Activated CD4-positive, alpha-beta T cell treated with anti-CD3 and anti-CD28 coated beads, Interleukin-10, Interleukin-2, amounts not matched to agents 100 ng/mL and 50 ng/mL, durations not matched to agents 16 hours and 8 hours (primary cell): ENCODE measurements at regions not wholly inside any gene's neighbourhood (a gene's known extent, or its start where the extent isn't known, plus 50 kb on each side); places are given as distances from the start of the nearest gene placed in this dataset.

Source experiments
- DNase-seq: peaks from one replicate; pipeline ENCODE4 v3.0.0-alpha.2; 2020

GRCh38 chr9:73470766-73471165, 319.1 kb downstream of the ANXA1 start:
- no peak for DNase-seq

- DNase-seq: no peak
Measured at GRCh38 chr9:73474002-73474600, 322.4 kb downstream of the ANXA1 start.

- no peak for DNase-seq
Measured at GRCh38 chr9:73474625-73475024, 323.0 kb downstream of the ANXA1 start.

DNA sequence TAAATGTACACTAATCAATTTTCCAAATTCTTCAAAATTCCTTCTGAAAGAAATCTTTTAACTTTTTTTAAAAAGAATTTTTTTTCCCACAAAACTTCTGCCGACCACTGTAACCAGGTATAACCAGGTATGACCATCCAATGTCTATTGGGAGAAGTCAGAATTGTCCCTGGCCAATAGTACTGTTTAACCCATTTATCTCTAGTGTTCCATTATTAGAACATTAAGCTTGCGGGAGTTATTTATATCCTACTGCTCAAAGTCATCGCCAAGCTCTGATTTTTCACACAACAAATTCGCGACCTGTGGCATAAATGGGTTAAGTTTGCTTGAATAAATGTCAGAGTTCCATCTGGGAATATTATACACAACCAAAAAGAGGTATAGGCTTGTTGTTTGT, 343.2 kb downstream of the ANXA1 start:
- DNase-seq: no peak

DNA sequence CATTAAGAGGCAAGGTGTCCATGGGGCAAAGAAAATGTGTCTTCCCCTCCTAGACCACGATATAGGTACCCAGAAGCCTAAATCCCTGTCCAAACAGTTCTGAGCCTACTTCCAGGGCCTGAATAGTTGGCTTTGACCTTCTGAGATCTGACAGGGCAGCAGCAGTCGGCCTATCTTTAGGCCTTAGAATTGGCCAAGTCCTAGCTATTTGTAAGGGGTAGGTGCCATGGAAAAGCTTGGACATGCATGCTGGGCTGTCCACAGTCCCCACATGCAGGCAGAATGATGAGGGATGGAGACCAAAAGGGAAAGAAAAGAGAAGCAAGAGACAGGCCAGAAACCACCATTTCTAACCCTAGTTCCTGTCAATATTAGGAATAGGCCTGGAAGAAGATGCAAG, 346.1 kb downstream of the ANXA1 start:
- no peak for DNase-seq

DNA sequence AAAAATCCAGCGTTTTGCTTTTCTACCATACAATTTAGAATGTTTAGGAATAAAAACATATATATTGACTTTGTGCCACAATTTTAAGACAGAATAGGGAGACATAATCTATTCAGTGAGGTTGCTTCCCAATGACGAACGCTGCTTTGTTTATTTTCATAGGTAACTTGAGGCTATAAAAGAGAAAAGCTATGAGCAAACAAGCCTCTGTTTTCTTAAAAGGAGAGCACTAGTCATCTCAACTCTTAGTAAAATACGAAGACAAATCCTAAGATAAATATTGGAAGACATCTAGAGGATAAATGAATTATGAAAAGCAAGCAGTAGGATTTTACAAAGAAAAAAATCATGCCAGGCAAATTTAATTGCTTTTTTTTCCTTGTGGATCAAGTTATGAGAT, 363.6 kb downstream of the ANXA1 start:
- DNase-seq: no peak

DNA sequence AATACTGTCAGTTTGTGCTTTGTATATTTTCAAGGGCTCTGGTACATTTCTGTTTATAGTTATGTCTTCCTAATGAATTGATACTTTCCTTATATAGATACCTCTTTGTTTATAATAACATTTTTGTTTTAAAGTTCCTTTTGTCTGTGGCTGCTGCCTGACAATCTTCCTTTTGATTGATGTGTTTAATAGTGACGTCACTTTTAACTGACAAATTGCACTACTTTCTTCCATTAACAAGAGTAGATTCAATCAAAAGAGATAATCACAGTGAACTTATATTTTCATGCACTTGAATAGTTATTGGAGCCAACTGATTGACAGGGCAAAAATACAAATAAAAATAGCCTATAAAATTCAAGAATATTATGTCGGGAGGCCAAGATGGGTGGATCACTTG, 371.7 kb downstream of the ANXA1 start:
- no peak for DNase-seq

- DNase-seq: no peak
Measured at GRCh38 chr9:73525350-73525749, 373.7 kb downstream of the ANXA1 start.

- no peak for DNase-seq
Measured at GRCh38 chr9:73527521-73527920, 375.9 kb downstream of the ANXA1 start.

- no peak for DNase-seq
Measured at GRCh38 chr9:73528926-73529325, 377.3 kb downstream of the ANXA1 start.

DNA sequence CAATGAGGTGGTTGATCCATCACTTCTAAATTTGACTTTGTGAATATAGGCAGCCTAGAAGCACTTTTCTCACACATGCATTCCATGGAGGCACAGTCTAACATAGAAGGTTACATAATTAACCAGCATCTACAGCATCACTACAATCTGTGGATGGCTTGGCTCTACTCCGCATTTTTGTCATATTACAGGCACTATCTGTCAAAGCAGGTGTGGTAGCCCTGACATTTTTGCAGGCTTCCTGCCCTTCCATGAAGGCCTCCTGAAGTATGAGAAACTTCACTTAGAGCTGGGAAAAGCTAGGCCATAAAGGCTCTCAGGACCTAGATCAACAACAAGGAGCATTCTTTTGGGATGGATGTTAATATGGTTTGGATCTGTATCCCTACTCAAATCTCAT, 378.0 kb downstream of the ANXA1 start:
- DNase-seq: no peak

DNA sequence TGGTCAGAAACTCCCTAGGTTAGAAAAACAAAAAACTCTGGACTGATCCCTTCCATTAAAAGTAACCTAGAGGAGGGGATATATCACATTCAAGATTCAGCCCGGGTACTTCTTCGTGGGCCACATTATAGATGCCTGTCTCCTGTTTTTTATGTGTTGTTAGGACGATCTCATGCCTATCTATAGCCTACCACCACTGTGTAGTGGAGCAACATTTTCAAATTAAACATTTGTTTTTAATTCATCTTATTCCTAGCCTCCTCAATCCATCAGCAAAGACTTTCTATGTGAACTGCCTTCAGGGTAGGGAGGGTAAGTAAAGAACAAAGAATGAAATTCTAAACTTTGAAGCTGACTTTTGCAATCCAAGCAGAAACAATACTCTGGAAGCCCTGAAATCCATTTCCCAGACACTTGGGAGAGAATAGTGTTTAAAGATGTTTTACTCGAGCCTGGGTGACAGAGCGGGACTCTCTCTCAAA, 379.4 kb downstream of the ANXA1 start:
- no peak for DNase-seq

DNA sequence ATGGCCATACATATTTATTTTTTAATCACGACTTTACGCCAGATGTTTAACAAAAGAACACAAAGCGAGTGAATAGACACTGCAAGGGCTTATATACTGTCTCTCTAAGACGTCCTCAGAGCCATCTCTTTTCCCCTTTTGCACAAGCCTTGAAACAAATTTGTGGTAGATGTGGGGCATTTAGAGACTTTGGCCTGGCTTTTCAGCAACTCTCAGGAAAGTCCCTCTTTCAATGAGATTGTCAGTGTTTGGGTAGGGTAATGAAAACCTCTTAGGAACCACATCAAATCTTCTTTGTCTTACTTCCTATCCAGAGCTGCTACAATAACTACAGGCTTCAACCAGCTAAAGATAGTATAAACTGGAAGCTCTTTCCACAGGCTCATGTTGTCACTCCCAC, 380.0 kb downstream of the ANXA1 start:
- no peak for DNase-seq

- DNase-seq: no peak
Measured at GRCh38 chr9:73532985-73533384, 381.3 kb downstream of the ANXA1 start.

DNA sequence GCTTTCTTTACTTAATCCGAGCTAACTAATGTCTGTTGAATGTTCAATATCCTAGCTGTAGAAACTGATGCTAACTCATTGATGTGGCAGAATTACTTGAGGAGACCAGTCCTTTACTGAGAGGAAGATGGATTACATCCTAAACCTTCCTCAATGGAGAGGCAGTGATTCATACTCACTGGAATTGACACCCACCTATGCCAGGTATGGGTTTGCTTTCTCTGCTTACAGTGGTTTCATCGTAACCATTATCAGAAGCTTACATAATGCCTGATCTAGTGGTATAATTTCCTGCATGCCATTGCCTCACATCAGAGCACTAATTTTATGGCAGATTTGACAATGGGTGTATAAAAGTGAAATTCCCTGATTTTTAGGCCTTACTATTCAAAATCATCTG, 384.7 kb downstream of the ANXA1 start:
- no peak for DNase-seq

GRCh38 chr9:73537561-73537960, 385.9 kb downstream of the ANXA1 start:
- no peak for DNase-seq

GRCh38 chr9:73539881-73540390, 388.3 kb downstream of the ANXA1 start:
- no peak for DNase-seq

- DNase-seq: no peak
Measured at GRCh38 chr9:73541923-73542322, 390.3 kb downstream of the ANXA1 start.

GRCh38 chr9:73543727-73544126, 392.1 kb downstream of the ANXA1 start:
- DNase-seq: no peak

- no peak for DNase-seq
Measured at GRCh38 chr9:73548201-73548600, 396.5 kb downstream of the ANXA1 start.

- DNase-seq: no peak
Measured at GRCh38 chr9:73549991-73550390, 398.3 kb downstream of the ANXA1 start.

- no peak for DNase-seq
Measured at GRCh38 chr9:73553295-73553694, 401.6 kb downstream of the ANXA1 start.

DNA sequence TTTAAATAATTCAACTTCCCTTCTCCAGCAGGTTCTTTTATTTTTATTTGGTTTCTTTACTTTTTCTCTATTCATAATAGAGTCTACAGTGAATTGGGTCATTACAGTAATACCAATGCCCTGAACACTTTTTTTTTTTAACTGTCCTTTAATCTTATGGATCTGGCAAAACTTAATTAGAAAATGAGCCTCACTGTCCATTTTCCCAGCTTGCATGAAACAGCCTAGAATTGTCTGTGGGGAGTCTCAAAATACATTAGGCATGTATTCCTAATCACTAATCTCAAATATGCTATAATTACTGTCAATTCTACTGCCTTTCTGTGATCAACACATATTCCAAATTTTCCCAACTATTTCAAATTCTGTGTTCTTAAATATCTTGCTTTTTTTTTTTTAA, 406.8 kb downstream of the ANXA1 start:
- no peak for DNase-seq

GRCh38 chr9:73565026-73565425, 413.4 kb downstream of the ANXA1 start:
- DNase-seq: no peak

- no peak for DNase-seq
Measured at GRCh38 chr9:73565833-73566465, 414.3 kb downstream of the ANXA1 start.
